ENCODE measurements at regions not wholly inside any gene's neighbourhood (a gene's known extent, or its start where the extent isn't known, plus 50 kb on each side); places are given as distances from the start of the nearest gene placed in this dataset.

GRCh38 chr17:15109608-15110007 lies 155.5 kb downstream of the PMP22 start:
- Histone ChIP-seq H3F3A (ENCODE audit: low read depth) (peaks cover 5% of the 10 kb centered on the region), H3K4me1 (peaks cover 18% of the 10 kb centered on the region), H3K36me3 (no peaks in the 10 kb centered on the region), H2AFZ (replicated peaks) (no peak overlapping the region), H3K79me2 (ENCODE audit: low read depth) (no peaks in the 10 kb centered on the region), H4K20me1 (ENCODE audit: low read depth) (no peaks in the 10 kb centered on the region), H3K27me3 (no peaks in the 10 kb centered on the region), H3K27ac (no peak overlapping the region), H3K4me2 (no peak overlapping the region), H3K9ac (no peak overlapping the region), H3K4me3 (no peak overlapping the region), H3K9me3 (ENCODE audit: low read depth) (no peaks in the 10 kb centered on the region)
- Mint-ChIP-seq H3K9me3 (peaks cover 1% of the 10 kb centered on the region), H3K27me3 (ENCODE audit: insufficient read depth, low read depth) (peaks cover 3% of the 10 kb centered on the region), H3K36me3 (no peaks in the 10 kb centered on the region), H3K4me3 (no peak overlapping the region), H3K27ac (no peak overlapping the region), H3K4me1 (peaks cover 37% of the 10 kb centered on the region)
- peak; percentile 41 for DNase-seq (ENCODE audit: low spot score)
- TF ChIP-seq EZH2phosphoT487 (IDR thresholded peaks at IDR 0.05): no peak
- TF ChIP-seq EZH2 (IDR thresholded peaks at IDR 0.05): no peak
- TF ChIP-seq CTCF (IDR thresholded peaks at IDR 0.05): no peak

GRCh38 chr17:15108992-15109391 lies 156.1 kb downstream of the PMP22 start:
- H3K27ac Mint-ChIP-seq: no peak overlapping the region
- TF ChIP-seq EZH2phosphoT487 (IDR thresholded peaks at IDR 0.05) (no peak), CTCF (IDR thresholded peaks at IDR 0.05) (no peak), EZH2 (IDR thresholded peaks at IDR 0.05) (no peak)
- H3K36me3 ChIP-seq: no peaks in the 10 kb centered on the region
- H3K4me2 ChIP-seq: no peak overlapping the region
- peaks cover 4% of the 10 kb centered on the region for H3K27me3 Mint-ChIP-seq (ENCODE audit: insufficient read depth, low read depth)
- H3K4me3 Mint-ChIP-seq: no peak overlapping the region
- no peak overlapping the region for H3K4me3 ChIP-seq
- no peaks in the 10 kb centered on the region for H4K20me1 ChIP-seq (ENCODE audit: low read depth)
- H3K4me1 ChIP-seq: peaks cover 18% of the 10 kb centered on the region
- H3K27ac ChIP-seq: no peak overlapping the region
- H3K27me3 ChIP-seq: no peaks in the 10 kb centered on the region
- no peak for DNase-seq (ENCODE audit: low spot score)
- H3F3A ChIP-seq (ENCODE audit: low read depth): peaks cover 5% of the 10 kb centered on the region
- H3K79me2 ChIP-seq (ENCODE audit: low read depth): no peaks in the 10 kb centered on the region
- H3K9ac ChIP-seq: no peak overlapping the region
- peaks cover 36% of the 10 kb centered on the region for H3K4me1 Mint-ChIP-seq
- H3K9me3 ChIP-seq (ENCODE audit: low read depth): no peaks in the 10 kb centered on the region
- H2AFZ ChIP-seq (replicated peaks): no peak overlapping the region
- peaks cover 3% of the 10 kb centered on the region for H3K9me3 Mint-ChIP-seq
- H3K36me3 Mint-ChIP-seq: no peaks in the 10 kb centered on the region

- Histone ChIP-seq H3K27ac (no peak overlapping the region), H4K20me1 (ENCODE audit: low read depth) (no peaks in the 10 kb centered on the region), H3K4me1 (peaks cover 7% of the 10 kb centered on the region), H3K9ac (no peak overlapping the region), H3K79me2 (ENCODE audit: low read depth) (no peaks in the 10 kb centered on the region), H3K27me3 (no peaks in the 10 kb centered on the region), H3K4me3 (no peak overlapping the region), H3K4me2 (no peak overlapping the region), H3F3A (ENCODE audit: low read depth) (peaks cover 5% of the 10 kb centered on the region), H2AFZ (replicated peaks) (peak overlapping the region; percentile 87), H3K9me3 (ENCODE audit: low read depth) (no peaks in the 10 kb centered on the region), H3K36me3 (no peaks in the 10 kb centered on the region)
- peak overlapping the region; percentile 36 for H3K27ac Mint-ChIP-seq
- H3K4me1 Mint-ChIP-seq: peaks cover 14% of the 10 kb centered on the region
- H3K36me3 Mint-ChIP-seq: no peaks in the 10 kb centered on the region
- peaks cover 3% of the 10 kb centered on the region for H3K9me3 Mint-ChIP-seq
- DNase-seq (ENCODE audit: low spot score): no peak
- TF ChIP-seq EZH2 (IDR thresholded peaks at IDR 0.05) (no peak), CTCF (IDR thresholded peaks at IDR 0.05) (no peak), EZH2phosphoT487 (IDR thresholded peaks at IDR 0.05) (no peak)
- H3K4me3 Mint-ChIP-seq: no peak overlapping the region
- H3K27me3 Mint-ChIP-seq (ENCODE audit: insufficient read depth, low read depth): peaks cover 4% of the 10 kb centered on the region
Observed at GRCh38 chr17:15106540-15106939, 158.6 kb downstream of the PMP22 start.
